ENCODE measurements at regions not wholly inside any gene's neighbourhood (a gene's known extent, or its start where the extent isn't known, plus 50 kb on each side); places are given as distances from the start of the nearest gene placed in this dataset.

DNA sequence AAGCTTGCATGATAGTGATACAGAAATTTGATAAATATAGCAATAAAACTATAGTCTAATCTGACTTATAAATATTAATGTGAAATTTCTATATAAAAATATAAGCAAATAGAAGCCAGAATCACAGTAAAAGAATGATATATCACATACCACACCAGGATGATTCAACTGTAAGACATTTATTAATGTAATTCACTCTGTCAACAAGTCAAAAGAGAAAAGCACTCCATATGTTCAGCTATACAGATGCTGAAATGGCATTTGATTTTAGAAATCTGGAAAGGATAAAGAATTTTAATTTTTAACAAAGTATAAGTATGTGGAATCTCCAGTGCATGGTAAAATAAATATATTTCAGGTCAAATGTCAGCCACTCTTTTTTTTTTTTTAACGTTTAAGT is 372.4 kb downstream of the KCNN2 start:
- POLR2A ChIA-PET, result no interaction called here
- no peak for ATAC-seq
- Histone ChIP-seq H3K4me2 (ENCODE audit: insufficient read depth, low read length) (no peak overlapping the region), H3K79me2 (ENCODE audit: control insufficient read depth, insufficient read depth, low read length) (no peaks in the 10 kb centered on the region), H3K27ac (ENCODE audit: extremely low read depth, low read depth, low read length) (no peak overlapping the region), H3K27me3 (ENCODE audit: control insufficient read depth in 2 of 2, insufficient read depth in 2 of 2, low read length in 2 of 2) (no peaks in the 10 kb centered on the region), H3K9me1 (ENCODE audit: control insufficient read depth, insufficient read depth, low read length) (no peaks in the 10 kb centered on the region), H4K20me1 (replicated peaks; ENCODE audit: control insufficient read depth, insufficient read depth, low read length) (no peaks in the 10 kb centered on the region), H3K9me3 (replicated peaks; ENCODE audit: control insufficient read depth, insufficient read depth, low read depth, low read length) (no peaks in the 10 kb centered on the region), H3K4me3 (no peak overlapping the region), H3K4me1 (replicated peaks in 1 of 2; ENCODE audit: control insufficient read depth in 2 of 2, insufficient read depth in 2 of 2, low read length in 2 of 2) (no peaks in the 10 kb centered on the region), H3K9ac (ENCODE audit: insufficient read depth in 1 of 2, low read depth in 2 of 2, low read length in 2 of 2) (no peak overlapping the region), H3K36me3 (ENCODE audit: control insufficient read depth, insufficient read depth, low read length) (no peaks in the 10 kb centered on the region), H2AFZ (ENCODE audit: low read depth, low read length) (no peak overlapping the region)
- DNase-seq (ENCODE audit: extremely low read depth in 1 of 4, low spot score in 3 of 4), result no peak
- no TSS peak for BruUV-seq (replicated peaks)
- TF ChIP-seq ZEB2 (IDR thresholded peaks at IDR 0.05) (no peak), SOX6 (IDR thresholded peaks at IDR 0.05) (no peak)
- TF ChIP-seq, protein P1, sequence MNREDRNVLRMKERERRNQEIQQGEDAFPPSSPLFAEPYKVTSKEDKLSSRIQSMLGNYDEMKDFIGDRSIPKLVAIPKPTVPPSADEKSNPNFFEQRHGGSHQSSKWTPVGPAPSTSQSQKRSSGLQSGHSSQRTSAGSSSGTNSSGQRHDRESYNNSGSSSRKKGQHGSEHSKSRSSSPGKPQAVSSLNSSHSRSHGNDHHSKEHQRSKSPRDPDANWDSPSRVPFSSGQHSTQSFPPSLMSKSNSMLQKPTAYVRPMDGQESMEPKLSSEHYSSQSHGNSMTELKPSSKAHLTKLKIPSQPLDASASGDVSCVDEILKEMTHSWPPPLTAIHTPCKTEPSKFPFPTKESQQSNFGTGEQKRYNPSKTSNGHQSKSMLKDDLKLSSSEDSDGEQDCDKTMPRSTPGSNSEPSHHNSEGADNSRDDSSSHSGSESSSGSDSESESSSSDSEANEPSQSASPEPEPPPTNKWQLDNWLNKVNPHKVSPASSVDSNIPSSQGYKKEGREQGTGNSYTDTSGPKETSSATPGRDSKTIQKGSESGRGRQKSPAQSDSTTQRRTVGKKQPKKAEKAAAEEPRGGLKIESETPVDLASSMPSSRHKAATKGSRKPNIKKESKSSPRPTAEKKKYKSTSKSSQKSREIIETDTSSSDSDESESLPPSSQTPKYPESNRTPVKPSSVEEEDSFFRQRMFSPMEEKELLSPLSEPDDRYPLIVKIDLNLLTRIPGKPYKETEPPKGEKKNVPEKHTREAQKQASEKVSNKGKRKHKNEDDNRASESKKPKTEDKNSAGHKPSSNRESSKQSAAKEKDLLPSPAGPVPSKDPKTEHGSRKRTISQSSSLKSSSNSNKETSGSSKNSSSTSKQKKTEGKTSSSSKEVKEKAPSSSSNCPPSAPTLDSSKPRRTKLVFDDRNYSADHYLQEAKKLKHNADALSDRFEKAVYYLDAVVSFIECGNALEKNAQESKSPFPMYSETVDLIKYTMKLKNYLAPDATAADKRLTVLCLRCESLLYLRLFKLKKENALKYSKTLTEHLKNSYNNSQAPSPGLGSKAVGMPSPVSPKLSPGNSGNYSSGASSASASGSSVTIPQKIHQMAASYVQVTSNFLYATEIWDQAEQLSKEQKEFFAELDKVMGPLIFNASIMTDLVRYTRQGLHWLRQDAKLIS (CRISPR knock-in tag; IDR thresholded peaks at IDR 0.05), result no peak
- TF ChIP-seq, protein P2, sequence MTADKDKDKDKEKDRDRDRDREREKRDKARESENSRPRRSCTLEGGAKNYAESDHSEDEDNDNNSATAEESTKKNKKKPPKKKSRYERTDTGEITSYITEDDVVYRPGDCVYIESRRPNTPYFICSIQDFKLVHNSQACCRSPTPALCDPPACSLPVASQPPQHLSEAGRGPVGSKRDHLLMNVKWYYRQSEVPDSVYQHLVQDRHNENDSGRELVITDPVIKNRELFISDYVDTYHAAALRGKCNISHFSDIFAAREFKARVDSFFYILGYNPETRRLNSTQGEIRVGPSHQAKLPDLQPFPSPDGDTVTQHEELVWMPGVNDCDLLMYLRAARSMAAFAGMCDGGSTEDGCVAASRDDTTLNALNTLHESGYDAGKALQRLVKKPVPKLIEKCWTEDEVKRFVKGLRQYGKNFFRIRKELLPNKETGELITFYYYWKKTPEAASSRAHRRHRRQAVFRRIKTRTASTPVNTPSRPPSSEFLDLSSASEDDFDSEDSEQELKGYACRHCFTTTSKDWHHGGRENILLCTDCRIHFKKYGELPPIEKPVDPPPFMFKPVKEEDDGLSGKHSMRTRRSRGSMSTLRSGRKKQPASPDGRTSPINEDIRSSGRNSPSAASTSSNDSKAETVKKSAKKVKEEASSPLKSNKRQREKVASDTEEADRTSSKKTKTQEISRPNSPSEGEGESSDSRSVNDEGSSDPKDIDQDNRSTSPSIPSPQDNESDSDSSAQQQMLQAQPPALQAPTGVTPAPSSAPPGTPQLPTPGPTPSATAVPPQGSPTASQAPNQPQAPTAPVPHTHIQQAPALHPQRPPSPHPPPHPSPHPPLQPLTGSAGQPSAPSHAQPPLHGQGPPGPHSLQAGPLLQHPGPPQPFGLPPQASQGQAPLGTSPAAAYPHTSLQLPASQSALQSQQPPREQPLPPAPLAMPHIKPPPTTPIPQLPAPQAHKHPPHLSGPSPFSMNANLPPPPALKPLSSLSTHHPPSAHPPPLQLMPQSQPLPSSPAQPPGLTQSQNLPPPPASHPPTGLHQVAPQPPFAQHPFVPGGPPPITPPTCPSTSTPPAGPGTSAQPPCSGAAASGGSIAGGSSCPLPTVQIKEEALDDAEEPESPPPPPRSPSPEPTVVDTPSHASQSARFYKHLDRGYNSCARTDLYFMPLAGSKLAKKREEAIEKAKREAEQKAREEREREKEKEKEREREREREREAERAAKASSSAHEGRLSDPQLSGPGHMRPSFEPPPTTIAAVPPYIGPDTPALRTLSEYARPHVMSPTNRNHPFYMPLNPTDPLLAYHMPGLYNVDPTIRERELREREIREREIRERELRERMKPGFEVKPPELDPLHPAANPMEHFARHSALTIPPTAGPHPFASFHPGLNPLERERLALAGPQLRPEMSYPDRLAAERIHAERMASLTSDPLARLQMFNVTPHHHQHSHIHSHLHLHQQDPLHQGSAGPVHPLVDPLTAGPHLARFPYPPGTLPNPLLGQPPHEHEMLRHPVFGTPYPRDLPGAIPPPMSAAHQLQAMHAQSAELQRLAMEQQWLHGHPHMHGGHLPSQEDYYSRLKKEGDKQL (CRISPR knock-in tag; IDR thresholded peaks at IDR 0.05; ENCODE audit: borderline replicate concordance), result no peak
- intact Hi-C loops (cut with micrococcal nuclease) (no loop called here), in situ Hi-C loops (cut with MboI) (no loop called here)
- FAIRE-seq, result no peak
- 0% methylated on average over 1 of the region's 1 CpG for WGBS (ENCODE audit: insufficient coverage, low coverage, missing lambda C conversion rate)
- CTCF ChIA-PET (ENCODE audit: low intra/inter-chr PET ratio), result no interaction called here

Data from K562 (cell line).